ENCODE measurements at regions not wholly inside any gene's neighbourhood (a gene's known extent, or its start where the extent isn't known, plus 50 kb on each side); places are given as distances from the start of the nearest gene placed in this dataset.

DNA sequence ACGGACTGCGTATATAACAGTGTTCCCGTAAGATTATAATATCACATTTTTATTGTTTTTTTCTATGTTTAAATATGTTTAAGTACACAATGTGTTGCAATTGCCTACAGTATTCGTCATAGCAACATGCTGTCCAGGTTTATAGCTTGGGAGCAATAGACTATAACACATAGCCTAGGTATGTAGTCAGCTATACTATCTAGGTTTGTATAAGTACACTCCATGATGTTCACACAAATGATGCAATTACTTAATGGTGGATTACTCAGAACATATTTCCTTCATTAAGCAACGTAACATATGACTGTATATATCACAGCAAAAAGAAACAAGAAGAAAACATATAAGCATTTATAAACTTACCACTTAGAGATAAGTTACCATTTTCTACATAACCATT lies 160.0 kb downstream of the CBLN1 start:
- no peaks in the 10 kb centered on the region for H3K4me1 ChIP-seq (replicated peaks in 1 of 2)
- 78 to 86% (median 82%) methylated on average over 5 of the region's 5 CpGs for WGBS, 4 donors
- DNase-seq = no peak
- intact Hi-C loops (cut with DNase I) = no loop called here
- no peaks in the 10 kb centered on the region for H3K27me3 ChIP-seq
- no peaks in the 10 kb centered on the region for H3K9me3 ChIP-seq (replicated peaks in 1 of 3)
- no peak overlapping the region for H3K4me3 ChIP-seq
- no peak overlapping the region for H3K27ac ChIP-seq
- no peak for TF ChIP-seq POLR2A (IDR thresholded peaks at IDR 0.05)
- TF ChIP-seq, protein P1, sequence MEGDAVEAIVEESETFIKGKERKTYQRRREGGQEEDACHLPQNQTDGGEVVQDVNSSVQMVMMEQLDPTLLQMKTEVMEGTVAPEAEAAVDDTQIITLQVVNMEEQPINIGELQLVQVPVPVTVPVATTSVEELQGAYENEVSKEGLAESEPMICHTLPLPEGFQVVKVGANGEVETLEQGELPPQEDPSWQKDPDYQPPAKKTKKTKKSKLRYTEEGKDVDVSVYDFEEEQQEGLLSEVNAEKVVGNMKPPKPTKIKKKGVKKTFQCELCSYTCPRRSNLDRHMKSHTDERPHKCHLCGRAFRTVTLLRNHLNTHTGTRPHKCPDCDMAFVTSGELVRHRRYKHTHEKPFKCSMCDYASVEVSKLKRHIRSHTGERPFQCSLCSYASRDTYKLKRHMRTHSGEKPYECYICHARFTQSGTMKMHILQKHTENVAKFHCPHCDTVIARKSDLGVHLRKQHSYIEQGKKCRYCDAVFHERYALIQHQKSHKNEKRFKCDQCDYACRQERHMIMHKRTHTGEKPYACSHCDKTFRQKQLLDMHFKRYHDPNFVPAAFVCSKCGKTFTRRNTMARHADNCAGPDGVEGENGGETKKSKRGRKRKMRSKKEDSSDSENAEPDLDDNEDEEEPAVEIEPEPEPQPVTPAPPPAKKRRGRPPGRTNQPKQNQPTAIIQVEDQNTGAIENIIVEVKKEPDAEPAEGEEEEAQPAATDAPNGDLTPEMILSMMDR (IDR thresholded peaks at IDR 0.05) = no peak
- H3K36me3 ChIP-seq (replicated peaks in 1 of 2) = no peaks in the 10 kb centered on the region

DNA sequence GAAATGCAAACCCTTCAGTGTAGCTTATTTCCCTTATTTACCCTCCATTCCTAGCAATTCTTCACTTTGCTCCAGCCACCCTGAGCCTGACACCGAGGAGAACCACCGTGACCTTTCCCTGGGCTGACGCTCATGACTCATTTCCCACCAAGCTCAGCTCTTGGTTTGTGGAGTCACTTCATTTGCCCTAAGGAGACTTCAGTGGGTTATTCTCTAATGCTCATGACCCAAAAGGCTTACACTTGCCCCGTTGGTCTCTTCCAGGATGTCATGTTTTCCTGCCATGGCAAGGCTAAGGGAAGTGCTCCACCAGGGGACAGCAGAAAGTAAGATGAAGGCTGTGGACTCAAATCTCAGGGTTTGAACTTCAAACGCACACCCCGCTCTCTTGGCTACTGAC lies 161.0 kb downstream of the CBLN1 start:
- H3K27me3 ChIP-seq = no peaks in the 10 kb centered on the region
- H3K9me3 ChIP-seq (replicated peaks in 1 of 3) = no peaks in the 10 kb centered on the region
- 61 to 73% (median 67%) methylated on average over 6 of the region's 6 CpGs for WGBS, 4 donors
- TF ChIP-seq, protein P1 (IDR thresholded peaks at IDR 0.05) = no peak
- TF ChIP-seq POLR2A (IDR thresholded peaks at IDR 0.05) = no peak
- no peak overlapping the region for H3K27ac ChIP-seq
- H3K4me3 ChIP-seq = no peak overlapping the region
- no peaks in the 10 kb centered on the region for H3K4me1 ChIP-seq (replicated peaks in 1 of 2)
- H3K36me3 ChIP-seq (replicated peaks in 1 of 2) = no peaks in the 10 kb centered on the region
- intact Hi-C loops (cut with DNase I) = no loop called here
- no peak for DNase-seq

DNA sequence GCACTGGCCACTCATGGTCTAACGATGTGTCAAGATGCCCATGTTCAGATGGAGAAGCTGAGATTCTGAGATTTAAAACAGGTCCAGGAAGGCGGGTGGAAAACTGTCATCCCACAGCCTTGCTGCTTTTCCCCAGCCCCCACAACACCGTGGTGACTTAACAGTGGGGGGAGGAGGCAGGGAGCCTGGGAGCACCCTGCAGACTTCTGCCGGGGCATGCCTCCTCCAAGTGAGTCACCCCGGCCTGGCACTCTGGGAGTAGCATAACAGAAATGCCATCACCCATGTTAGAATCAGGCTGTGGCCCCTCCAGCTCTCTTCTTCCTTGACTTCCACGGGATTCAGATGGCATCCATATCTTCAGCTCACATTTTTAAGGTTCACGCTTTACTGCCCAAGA lies 164.8 kb downstream of the CBLN1 start:
- Histone ChIP-seq H3K4me3 (no peak overlapping the region), H3K4me1 (replicated peaks in 1 of 2) (no peaks in the 10 kb centered on the region), H3K27me3 (no peaks in the 10 kb centered on the region), H3K27ac (no peak overlapping the region), H3K36me3 (replicated peaks in 1 of 2) (no peaks in the 10 kb centered on the region), H3K9me3 (replicated peaks in 1 of 3) (no peaks in the 10 kb centered on the region)
- 66 to 74% (median 71%) methylated on average over 6 to 7 of the region's 7 CpGs for WGBS, 4 donors
- no peak for DNase-seq
- intact Hi-C loops (cut with DNase I) = no loop called here
- no peak for TF ChIP-seq POLR2A (IDR thresholded peaks at IDR 0.05)
- TF ChIP-seq, protein P1 (IDR thresholded peaks at IDR 0.05) = no peak

DNA sequence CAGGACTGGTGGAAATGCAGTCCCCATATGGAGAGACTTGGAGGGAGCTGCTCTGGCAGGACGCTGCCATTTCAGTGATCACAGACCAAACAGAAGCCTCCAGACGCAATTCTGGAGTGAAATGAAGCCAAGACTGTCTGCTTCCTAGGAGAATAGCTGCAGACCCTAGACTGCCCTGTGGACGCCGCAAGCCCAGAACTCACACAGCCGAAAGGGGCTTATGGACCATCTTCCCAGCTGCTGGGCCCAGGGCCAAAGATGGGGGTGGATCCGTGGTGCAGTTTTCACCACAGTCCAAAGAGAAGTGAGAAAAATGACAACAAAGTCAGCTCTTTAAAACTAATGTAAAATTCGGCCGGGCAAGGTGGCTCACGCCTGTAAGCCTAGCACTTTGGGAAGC lies 165.7 kb downstream of the CBLN1 start:
- no peak for DNase-seq
- H3K4me3 ChIP-seq = no peak overlapping the region
- no peaks in the 10 kb centered on the region for H3K27me3 ChIP-seq
- no peak overlapping the region for H3K27ac ChIP-seq
- H3K36me3 ChIP-seq (replicated peaks in 1 of 2) = no peaks in the 10 kb centered on the region
- H3K4me1 ChIP-seq (replicated peaks in 1 of 2) = no peaks in the 10 kb centered on the region
- intact Hi-C loops (cut with DNase I) = no loop called here
- 66 to 75% (median 70%) methylated on average over 9 of the region's 9 CpGs for WGBS, 4 donors
- TF ChIP-seq, protein P1 (IDR thresholded peaks at IDR 0.05) = no peak
- TF ChIP-seq POLR2A (IDR thresholded peaks at IDR 0.05) = no peak
- H3K9me3 ChIP-seq (replicated peaks in 1 of 3) = no peaks in the 10 kb centered on the region
